Stimulated activated CD4-positive, alpha-beta T cell treated with anti-CD3 and anti-CD28 coated beads, Interleukin-2, amount 100 ng/mL, for 4 hours (primary cell): ENCODE measurements at regions not wholly inside any gene's neighbourhood (a gene's known extent, or its start where the extent isn't known, plus 50 kb on each side); places are given as distances from the start of the nearest gene placed in this dataset.
"Not testable (repeated sequence)": the region's sequence is repeated elsewhere in the genome, so short reads cannot be mapped to it uniquely, and the experiment has no call there.

Experiments
- DNase-seq: peaks from one replicate; pipeline ENCODE4 v3.0.0-alpha.2; 2020; ENCODE audit warnings: low read depth

DNA sequence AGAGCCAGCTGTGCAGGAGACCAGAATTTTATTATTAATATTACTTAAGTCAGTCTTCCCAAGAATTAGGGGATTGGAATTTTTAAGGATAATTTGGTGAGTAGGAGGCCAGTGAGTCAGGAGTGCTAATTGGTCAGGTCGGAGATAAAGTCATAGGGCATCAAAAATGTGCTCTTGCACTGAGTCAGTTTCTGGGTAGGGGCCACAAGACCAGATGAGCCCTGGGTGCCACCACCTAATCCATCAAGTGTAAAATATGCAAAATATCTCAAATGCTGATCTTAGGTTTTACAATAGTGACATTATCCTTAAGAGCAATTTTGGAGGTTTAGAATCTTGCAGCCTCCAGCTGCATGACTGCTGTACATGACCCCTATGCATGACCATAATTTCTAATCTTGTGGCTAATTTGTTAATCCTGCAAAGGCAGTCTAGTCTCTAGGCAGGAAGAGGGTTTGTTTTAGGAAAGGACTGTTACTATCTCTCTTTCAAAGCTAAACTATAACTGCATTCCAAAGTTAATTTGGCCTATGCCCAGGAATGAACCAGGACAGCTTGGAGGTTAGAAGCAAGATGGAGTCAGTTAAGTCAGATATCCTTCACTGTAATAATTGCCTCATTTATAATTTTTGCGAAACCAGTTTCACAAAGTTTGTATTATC lies 215.9 kb downstream of the RNF152 start:
- DNase-seq: no peak

- DNase-seq: no peak
Observed at GRCh38 chr18:61669320-61669719, 223.5 kb downstream of the RNF152 start.

DNA sequence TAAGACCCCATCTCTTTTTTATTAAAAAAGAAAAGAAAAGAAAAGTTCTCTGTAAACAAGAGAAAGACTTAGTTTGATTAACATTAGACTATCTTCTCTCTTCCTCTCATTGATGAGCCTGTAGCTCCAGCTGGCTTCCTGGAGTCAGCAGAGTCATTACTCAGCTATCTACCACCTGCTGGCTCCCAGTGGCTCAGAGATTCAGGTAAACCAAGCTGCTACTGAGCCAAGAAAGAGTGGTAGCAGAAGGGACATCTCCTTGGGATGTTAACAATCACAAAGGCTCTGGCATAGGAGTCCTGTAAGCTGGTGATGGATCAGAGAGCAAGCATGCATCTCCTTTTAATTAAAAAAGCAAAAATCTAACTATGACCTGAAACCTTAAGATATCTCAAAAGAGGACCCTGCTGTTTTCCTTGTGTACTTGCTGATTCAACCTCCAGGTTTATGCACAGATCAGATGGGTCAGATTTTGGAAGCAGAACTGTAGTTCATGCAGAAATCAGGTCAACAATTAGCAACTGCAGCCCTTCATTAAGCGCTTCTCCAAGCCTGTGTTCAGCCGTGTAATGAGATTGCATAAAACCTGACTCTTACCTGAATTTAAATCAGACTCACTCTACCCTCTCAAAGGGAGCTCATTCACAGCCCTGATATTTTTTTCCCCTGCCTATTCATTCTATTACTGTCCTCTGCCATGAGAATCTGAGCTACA lies 225.8 kb downstream of the RNF152 start:
- no peak for DNase-seq

GRCh38 chr18:61664419-61665084 lies 228.3 kb downstream of the RNF152 start:
- no peak for DNase-seq

- DNase-seq: no peak
Observed at GRCh38 chr18:61662726-61663125, 230.1 kb downstream of the RNF152 start.

DNA sequence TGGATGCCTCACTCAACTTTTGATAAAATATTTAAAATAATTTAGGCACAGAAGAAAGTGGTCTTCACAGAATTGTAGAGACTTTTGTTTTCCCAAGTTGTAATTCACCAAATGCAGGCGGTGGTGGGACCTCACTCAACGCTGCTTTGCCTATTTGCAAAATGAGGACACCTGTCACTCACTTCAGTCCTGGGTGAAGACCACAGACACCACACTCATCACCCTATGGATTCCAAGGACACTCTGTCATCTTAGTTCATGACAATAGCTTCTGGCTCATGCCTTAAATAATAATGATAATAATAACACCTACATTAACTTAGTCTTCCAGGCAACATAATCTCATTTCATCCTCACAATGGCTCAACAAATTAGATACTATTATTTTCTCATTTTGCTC lies 234.4 kb downstream of the RNF152 start:
- no peak for DNase-seq

- no peak for DNase-seq
Observed at GRCh38 chr18:61657066-61657732, 235.6 kb downstream of the RNF152 start.

GRCh38 chr18:61655630-61656029 lies 237.2 kb downstream of the RNF152 start:
- DNase-seq: no peak

GRCh38 chr18:61653823-61654551 lies 238.8 kb downstream of the RNF152 start:
- DNase-seq: no peak

DNA sequence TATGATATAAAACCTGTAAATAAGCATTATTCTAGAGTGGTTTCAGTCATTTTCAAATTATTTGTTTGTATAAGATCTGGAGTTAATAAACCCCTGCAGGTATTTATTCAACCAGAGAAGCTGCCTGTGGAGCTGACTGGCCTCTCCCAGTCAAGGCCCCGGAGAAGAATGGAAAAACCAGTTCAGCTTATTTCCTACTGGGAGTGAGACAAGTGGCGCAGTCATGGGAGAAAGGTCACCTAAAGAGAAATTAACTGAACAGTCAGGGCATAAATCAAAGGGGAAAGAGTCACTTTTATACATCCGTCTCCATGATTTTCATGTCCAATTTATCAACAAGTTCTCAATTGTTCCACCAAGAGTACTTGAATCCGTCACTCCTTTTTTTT lies 240.9 kb downstream of the RNF152 start:
- DNase-seq: no peak

DNA sequence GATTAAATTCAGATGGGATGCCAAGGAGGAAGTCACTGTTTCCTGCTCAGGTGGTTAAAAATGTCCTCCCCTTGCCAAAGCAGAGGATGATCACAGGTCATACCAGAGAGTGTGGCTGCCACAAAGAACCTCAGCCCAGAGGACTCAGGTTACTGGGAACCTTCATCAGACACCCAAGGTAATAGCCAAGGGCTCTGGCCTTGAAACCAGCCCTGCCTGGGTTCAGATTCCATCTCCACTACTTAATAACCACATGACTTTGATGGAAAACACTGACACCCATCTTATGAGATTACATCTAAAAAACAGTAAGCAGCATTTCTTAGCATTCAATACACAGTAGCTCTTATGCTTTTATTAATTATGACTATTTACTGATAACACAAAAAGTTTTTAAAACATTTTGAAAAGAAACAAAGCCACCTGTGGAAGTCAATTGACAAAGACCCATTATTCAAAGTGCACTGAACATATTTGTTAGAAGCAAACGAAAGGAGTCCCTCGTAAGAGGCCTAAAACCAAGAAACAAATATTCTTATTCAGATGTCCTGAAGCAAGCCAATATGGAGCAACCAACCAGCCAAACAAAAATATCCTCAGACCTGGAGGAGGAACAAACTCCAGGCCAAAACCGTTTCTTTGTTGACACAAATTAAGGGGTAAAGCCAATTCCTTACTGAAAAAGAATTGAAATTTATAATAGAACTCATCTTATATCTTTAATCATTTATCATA lies 241.5 kb downstream of the RNF152 start:
- DNase-seq: no peak

DNA sequence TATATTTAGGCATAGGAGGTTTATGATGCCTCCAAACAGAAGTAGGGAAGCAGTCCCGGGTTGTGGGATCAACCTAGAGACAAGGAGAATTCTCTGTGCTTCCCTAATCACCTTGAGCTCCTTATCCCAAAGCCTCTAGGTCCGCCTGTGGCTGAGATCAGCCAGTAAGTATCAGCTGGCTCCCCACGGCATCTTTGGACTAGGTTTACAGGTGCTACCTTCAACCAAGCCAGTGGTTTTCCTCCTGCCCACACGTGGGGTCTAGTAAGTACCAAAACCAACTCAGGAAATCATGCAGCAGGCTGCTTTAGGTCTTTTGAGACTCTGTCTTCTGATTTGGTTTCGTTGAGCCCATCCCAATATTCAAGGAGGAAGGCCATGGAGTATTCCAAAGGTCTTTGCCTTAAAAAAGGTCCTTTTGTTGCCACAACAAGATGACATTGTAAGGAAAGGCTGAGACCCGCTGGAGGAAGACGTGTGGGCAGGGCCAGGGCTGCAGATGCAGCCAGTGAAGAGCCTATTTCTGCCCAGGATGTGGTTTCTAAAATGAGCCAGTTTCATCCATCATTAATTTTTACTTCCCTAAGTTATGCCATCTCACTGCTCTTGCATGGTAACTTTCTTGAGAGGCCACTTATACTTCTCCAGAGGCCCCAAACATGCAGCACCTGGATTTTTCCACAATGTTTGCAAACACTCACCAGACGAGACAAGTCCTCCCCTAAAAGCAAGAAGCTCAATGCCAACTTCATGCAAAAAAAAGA lies 248.7 kb downstream of the RNF152 start:
- DNase-seq: no peak

GRCh38 chr18:61639886-61640285 lies 252.9 kb downstream of the RNF152 start:
- no peak for DNase-seq

DNA sequence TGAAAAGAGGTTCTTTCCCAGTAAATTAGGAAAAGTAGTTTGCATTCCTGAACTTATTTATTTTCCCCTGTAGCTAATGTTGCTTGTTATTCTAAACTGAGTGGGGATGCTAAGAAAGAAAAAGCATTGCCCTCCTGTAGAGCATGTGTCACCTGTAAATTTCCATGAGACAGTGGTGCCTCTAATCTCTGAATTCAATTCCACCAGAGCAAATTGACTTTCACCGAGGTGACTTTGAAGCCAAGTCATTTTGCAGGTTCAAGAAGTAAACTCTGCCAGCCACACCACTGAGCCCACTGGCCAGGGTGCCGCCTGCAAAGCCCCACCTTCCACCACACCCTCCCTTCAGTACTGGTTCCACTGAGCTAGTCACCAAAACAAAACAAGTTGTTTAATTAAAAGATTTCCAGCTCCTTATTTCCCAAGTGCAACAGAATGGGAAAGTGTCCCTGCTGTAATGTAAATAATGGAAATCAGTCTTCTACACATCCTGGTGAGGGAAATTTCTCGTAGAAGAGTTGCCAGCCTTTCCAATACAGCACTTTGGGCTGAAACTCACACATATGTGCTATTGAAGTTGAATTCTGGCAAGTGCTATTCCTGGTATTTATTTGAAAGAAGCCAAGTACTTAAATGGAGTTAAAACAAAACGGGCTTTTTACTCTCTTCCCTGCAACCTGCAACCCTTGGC lies 254.8 kb downstream of the RNF152 start:
- DNase-seq: no peak

- DNase-seq: no peak
Observed at GRCh38 chr18:61637319-61637718, 255.5 kb downstream of the RNF152 start.

GRCh38 chr18:61635901-61636528 lies 256.8 kb downstream of the RNF152 start:
- DNase-seq: peak; percentile 13

DNA sequence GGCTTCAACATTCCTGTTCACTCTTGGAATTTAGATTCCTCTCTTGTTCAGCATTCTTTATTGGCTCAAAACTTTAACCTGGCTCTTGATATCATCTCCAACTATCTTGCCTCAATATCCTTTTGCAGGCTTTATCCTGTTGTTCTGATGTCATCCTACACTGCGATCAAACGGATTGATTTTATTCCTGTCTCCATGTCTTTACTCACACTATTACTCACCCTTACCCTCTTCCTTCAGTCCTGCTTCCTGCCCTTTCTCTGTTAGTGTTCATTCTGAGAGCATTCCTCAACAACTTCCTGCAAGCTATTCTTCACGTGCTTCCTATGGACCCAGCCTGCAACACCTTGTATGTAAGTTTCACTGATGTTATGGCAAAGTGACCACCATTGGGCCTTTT lies 264.7 kb downstream of the RNF152 start:
- DNase-seq: no peak

GRCh38 chr18:61624631-61625030 lies 268.2 kb downstream of the RNF152 start:
- DNase-seq: not testable (repeated sequence)

DNA sequence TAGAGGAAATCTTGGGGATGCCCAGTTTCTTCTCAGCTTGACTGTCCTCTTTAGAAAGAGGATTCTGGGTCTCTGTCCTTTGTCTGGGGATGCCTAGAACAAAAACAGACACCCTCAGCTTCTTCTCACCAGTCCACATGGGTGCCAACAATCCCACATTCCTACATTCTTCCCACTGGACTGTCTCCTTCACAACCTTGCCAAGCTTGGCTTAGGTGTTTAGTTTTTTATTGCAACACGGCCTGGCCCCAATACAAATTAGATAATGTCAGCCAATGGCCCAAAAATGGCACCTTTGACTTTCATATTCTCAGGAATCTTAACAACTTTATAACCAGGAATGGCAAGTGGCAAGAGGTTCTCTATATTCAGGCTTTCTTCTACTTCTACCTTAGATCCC lies 273.0 kb downstream of the RNF152 start:
- DNase-seq: no peak

DNA sequence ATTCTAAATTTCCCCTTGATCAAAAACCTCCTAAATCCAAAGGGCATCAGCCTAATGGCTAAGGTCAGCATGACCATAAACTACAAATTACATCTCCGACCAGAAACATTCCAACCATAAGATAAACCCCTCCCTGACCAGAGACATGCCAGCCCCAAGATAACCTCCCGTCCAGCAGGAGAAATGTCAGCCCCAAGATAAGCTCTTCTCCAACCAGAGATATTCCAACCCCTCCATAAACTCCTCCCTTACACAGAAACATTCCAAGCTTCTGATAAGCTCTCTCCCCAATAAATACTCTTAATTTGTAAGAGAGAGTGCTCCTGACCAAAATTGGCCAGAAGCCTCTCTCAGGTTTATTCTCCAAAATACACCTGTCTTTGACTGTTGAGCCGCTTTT lies 274.0 kb downstream of the RNF152 start:
- no peak for DNase-seq
